B cell (primary cell): ENCODE measurements at regions not wholly inside any gene's neighbourhood (a gene's known extent, or its start where the extent isn't known, plus 50 kb on each side); places are given as distances from the start of the nearest gene placed in this dataset.
"Not testable (repeated sequence)": the region's sequence is repeated elsewhere in the genome, so short reads cannot be mapped to it uniquely, and the experiment has no call there.

ENCODE experiments used
- ATAC-seq: fragments of 200-7000 bp; cut with Tn5 transposase; one replicate; pipeline ENCODE4 v1.10.0; 2021; ENCODE audit warnings: low read depth, mild to moderate bottlenecking, moderate number of reproducible peaks, moderate library complexity
- CTCF ChIA-PET: fragments of 350-600 bp; sonication (Branson Sonifier 250); formaldehyde crosslinking; loops from one replicate; lab custom pipeline; 2021; ENCODE audit warnings: antibody characterized with exemption, inconsistent platforms; lab: Charles Lee
- POLR2A ChIA-PET: fragments of 350-600 bp; sonication (Branson Sonifier 250); formaldehyde crosslinking; loops from one replicate; lab custom pipeline; 2021; ENCODE audit warnings: antibody characterized with exemption; lab: Charles Lee
- DNase-seq: peaks from one replicate; pipeline ENCODE4 v3.0.0; 2013
- H2AFZ ChIP-seq: 2 replicates; pipeline ENCODE4 v1.6.1; 2012; ENCODE audit warnings: mild to moderate bottlenecking, low read depth, low read length; ENCODE audit not compliant: insufficient read depth, poor library complexity, severe bottlenecking
- H3K27ac ChIP-seq, 2 donors: 1 replicate in 1 of 2; 2 replicates in 1 of 2; pipeline ENCODE4 v1.5.1; 2012 to 2013; ENCODE audit warnings: low read length in 2 of 2, mild to moderate bottlenecking in 2 of 2, moderate library complexity in 1 of 2
- H3K27me3 ChIP-seq, 4 experiments: fragments of 200-600 bp in 1 of 4; sonication (generic) in 1 of 4; replicated peaks in 1 of 4; 1 replicate in 2 of 4; 2 replicates in 2 of 4; pipeline versions ENCODE4 v1.6.1 to v1.7.0; 2013 to 2016; ENCODE audit warnings: low read length in 3 of 4, mild to moderate bottlenecking in 2 of 4, mixed read lengths in 1 of 4, moderate library complexity in 1 of 4; ENCODE audit not compliant: insufficient read depth in 4 of 4, control insufficient read depth in 3 of 4; ENCODE audit errors: control extremely low read depth in 1 of 4
- H3K36me3 ChIP-seq, 2 experiments: replicated peaks in 1 of 2; 1 replicate in 1 of 2; 2 replicates in 1 of 2; pipeline versions ENCODE4 v1.6.1 to v1.7.1; 2013; ENCODE audit warnings: low read length in 1 of 2; ENCODE audit not compliant: insufficient read depth in 2 of 2, control insufficient read depth in 1 of 2; ENCODE audit errors: control extremely low read depth in 1 of 2, extremely low read depth in 1 of 2
- H3K4me1 ChIP-seq, 2 donors: fragments of 200-600 bp in 1 of 2; sonication (generic) in 1 of 2; 1 replicate in 1 of 2; 2 replicates in 1 of 2; pipeline versions ENCODE4 v1.5.1 to v1.6.1; 2013 to 2017; ENCODE audit warnings: low read length in 2 of 2; ENCODE audit not compliant: control insufficient read depth in 2 of 2, insufficient read depth in 2 of 2
- H3K4me2 ChIP-seq: replicated peaks from 2 replicates; pipeline ENCODE3; 2012; ENCODE audit warnings: mild to moderate bottlenecking, low read depth, low read length; ENCODE audit not compliant: poor library complexity, severe bottlenecking
- H3K4me3 ChIP-seq, 5 experiments: fragments of 200-600 bp in 1 of 5; sonication (generic) in 1 of 5; 1 replicate in 3 of 5; 2 replicates in 2 of 5; pipeline versions ENCODE4 v1.5.1 to v1.7.0; 2011 to 2016; ENCODE audit warnings: low read length in 4 of 5, mild to moderate bottlenecking in 4 of 5, low read depth in 2 of 5, control low read depth in 1 of 5, moderate library complexity in 1 of 5; ENCODE audit not compliant: insufficient read depth in 1 of 5; ENCODE audit errors: control extremely low read depth in 1 of 5, extremely low read depth in 1 of 5
- H3K79me2 ChIP-seq: fragments of 200-600 bp; sonication (generic); one replicate; pipeline ENCODE4 v1.6.0; 2016; ENCODE audit warnings: low read length; ENCODE audit not compliant: control insufficient read depth, insufficient read depth
- H3K9ac ChIP-seq: fragments of 200-600 bp; sonication (generic); 2 replicates; pipeline ENCODE4 v1.6.1; 2017; ENCODE audit warnings: mild to moderate bottlenecking, low read length, moderate library complexity
- H3K9me3 ChIP-seq, 3 donors: one replicate each; pipeline versions ENCODE4 v1.6.1 to v1.7.1; 2013; ENCODE audit warnings: low read length in 2 of 3; ENCODE audit not compliant: control insufficient read depth in 2 of 3, insufficient read depth in 1 of 3; ENCODE audit errors: control extremely low read depth in 1 of 3
- H4K20me1 ChIP-seq: 2 replicates; pipeline ENCODE4 v1.6.0; 2012; ENCODE audit warnings: mild to moderate bottlenecking, low read length; ENCODE audit not compliant: insufficient read depth, control insufficient read depth, poor library complexity, severe bottlenecking
- H3K27ac Mint-ChIP-seq: one replicate; pipeline ENCODE4 v1.8.0; 2021; ENCODE audit warnings: mixed read lengths
- H3K27me3 Mint-ChIP-seq: one replicate; pipeline ENCODE4 v1.8.0; 2021; ENCODE audit warnings: mixed read lengths
- H3K4me1 Mint-ChIP-seq: one replicate; pipeline ENCODE4 v1.8.0; 2021; ENCODE audit warnings: mixed read lengths
- H3K4me3 Mint-ChIP-seq: one replicate; pipeline ENCODE4 v1.8.0; 2021; ENCODE audit warnings: mixed read lengths
- H3K9me3 Mint-ChIP-seq: one replicate; pipeline ENCODE4 v1.8.0; 2022; ENCODE audit warnings: mixed read lengths; ENCODE audit not compliant: insufficient read depth
- EZH2 ChIP-seq: IDR thresholded peaks from 2 replicates; pipeline ENCODE4 v1.6.1; 2012; ENCODE audit warnings: borderline replicate concordance, low read depth, mild to moderate bottlenecking, moderate library complexity, low read length; ENCODE audit not compliant: insufficient read depth, poor library complexity, severe bottlenecking
- WGBS: methylation state at CpG from one replicate; pipeline ENCODE4 v1.1.5; 2013; ENCODE audit warnings: missing lambda C conversion rate; ENCODE audit not compliant: insufficient coverage; 5-methylcytosine and 5-hydroxymethylcytosine counted together
- intact Hi-C: fragments of 100-400 bp; cut with micrococcal nuclease; formaldehyde crosslinking; loops from one replicate; pipeline ENCODE4 v1.10.0; 2022
- TF ChIP-seq, protein P1 (sequence below): fragments of 200-600 bp; IDR thresholded peaks from one replicate; pipeline ENCODE4 v1.8.0; 2022; ENCODE audit warnings: antibody characterized with exemption, mild to moderate bottlenecking

DNA sequence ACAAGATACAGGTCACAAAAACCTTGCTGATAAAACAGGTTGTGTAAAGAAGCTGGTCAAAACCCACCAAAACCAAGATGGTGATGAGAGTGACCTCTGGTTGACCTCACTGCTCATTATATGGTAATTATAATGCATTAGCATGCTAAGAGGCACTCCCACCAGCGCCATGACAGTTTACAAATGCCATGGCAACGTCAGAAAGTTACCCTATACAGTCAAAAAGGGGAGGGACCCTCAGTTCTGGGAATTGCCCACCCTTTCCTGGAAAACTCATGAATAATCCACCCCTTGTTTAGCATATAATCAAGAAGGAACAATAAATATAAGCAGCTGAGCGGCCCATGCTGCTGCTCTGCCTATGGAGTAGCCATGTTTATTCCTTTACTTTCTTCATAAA, 434.1 kb downstream of the ZNF536 start:
- H3K9me3 ChIP-seq = peaks cover 0 to 14% (median 0%) of the 10 kb centered on the region in 3 donors
- no peak overlapping the region for H3K4me2 ChIP-seq
- no peak for TF ChIP-seq EZH2
- TF ChIP-seq, protein P1, sequence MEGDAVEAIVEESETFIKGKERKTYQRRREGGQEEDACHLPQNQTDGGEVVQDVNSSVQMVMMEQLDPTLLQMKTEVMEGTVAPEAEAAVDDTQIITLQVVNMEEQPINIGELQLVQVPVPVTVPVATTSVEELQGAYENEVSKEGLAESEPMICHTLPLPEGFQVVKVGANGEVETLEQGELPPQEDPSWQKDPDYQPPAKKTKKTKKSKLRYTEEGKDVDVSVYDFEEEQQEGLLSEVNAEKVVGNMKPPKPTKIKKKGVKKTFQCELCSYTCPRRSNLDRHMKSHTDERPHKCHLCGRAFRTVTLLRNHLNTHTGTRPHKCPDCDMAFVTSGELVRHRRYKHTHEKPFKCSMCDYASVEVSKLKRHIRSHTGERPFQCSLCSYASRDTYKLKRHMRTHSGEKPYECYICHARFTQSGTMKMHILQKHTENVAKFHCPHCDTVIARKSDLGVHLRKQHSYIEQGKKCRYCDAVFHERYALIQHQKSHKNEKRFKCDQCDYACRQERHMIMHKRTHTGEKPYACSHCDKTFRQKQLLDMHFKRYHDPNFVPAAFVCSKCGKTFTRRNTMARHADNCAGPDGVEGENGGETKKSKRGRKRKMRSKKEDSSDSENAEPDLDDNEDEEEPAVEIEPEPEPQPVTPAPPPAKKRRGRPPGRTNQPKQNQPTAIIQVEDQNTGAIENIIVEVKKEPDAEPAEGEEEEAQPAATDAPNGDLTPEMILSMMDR = no peak
- no peaks in the 10 kb centered on the region for H3K79me2 ChIP-seq
- H3K9ac ChIP-seq = no peak overlapping the region
- DNase-seq (no peak), ATAC-seq (no peak)
- no peaks in the 10 kb centered on the region for H3K4me1 ChIP-seq
- H4K20me1 ChIP-seq = no peaks in the 10 kb centered on the region
- H3K4me3 ChIP-seq = no peak overlapping the region
- H3K9me3 Mint-ChIP-seq = peaks cover 3% of the 10 kb centered on the region
- H3K4me3 Mint-ChIP-seq = no peak overlapping the region
- no peak overlapping the region for H3K27ac Mint-ChIP-seq
- no CpG with 5 or more reads among the region's 3 CpGs for WGBS
- no peaks in the 10 kb centered on the region for H3K4me1 Mint-ChIP-seq
- intact Hi-C loops = no loop called here
- no peaks in the 10 kb centered on the region for H3K27me3 Mint-ChIP-seq
- H2AFZ ChIP-seq = no peak overlapping the region
- CTCF ChIA-PET = no interaction called here
- POLR2A ChIA-PET = no interaction called here
- H3K27me3 ChIP-seq = no peaks in the 10 kb centered on the region
- no peak overlapping the region for H3K27ac ChIP-seq
- no peaks in the 10 kb centered on the region for H3K36me3 ChIP-seq

DNA sequence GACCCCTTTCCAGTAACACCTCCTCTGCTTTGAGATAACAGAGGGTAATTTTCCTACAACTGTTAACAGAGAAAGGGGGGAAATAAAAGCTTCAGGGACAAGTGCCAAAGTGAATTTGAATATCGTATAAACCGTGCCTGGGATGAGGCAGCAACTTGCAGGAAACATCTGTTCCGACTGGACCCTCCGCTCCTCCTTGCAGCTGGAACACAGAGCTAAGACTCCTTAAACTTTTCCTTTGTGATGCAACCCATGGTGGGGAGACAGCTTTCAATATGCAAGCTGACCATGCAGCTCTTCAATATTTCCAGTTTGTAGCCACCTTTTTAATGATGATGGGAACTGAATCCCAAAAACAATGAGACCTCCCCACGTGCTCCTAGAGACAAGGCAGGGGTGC, 432.6 kb downstream of the ZNF536 start:
- no peak overlapping the region for H3K27ac ChIP-seq
- H3K4me3 ChIP-seq = no peak overlapping the region
- no peak for ATAC-seq
- no peaks in the 10 kb centered on the region for H3K36me3 ChIP-seq
- Mint-ChIP-seq H3K27ac (no peak overlapping the region), H3K4me1 (no peaks in the 10 kb centered on the region), H3K4me3 (no peak overlapping the region), H3K27me3 (no peaks in the 10 kb centered on the region), H3K9me3 (peaks cover 3% of the 10 kb centered on the region)
- intact Hi-C loops = no loop called here
- WGBS = 28% methylated on average over 5 of the region's 5 CpGs
- H3K27me3 ChIP-seq = peaks cover 0 to under 1% (median 0%) of the 10 kb centered on the region in 4 experiments
- no peaks in the 10 kb centered on the region for H4K20me1 ChIP-seq
- CTCF ChIA-PET = no interaction called here
- no peak overlapping the region for H2AFZ ChIP-seq
- POLR2A ChIA-PET = no interaction called here
- DNase-seq = no peak
- H3K4me2 ChIP-seq = no peak overlapping the region
- H3K9me3 ChIP-seq = peaks cover 0 to 14% (median 0%) of the 10 kb centered on the region in 3 donors
- TF ChIP-seq EZH2 = no peak
- TF ChIP-seq, protein P1 = no peak
- no peaks in the 10 kb centered on the region for H3K4me1 ChIP-seq
- H3K79me2 ChIP-seq = no peaks in the 10 kb centered on the region
- H3K9ac ChIP-seq = no peak overlapping the region

DNA sequence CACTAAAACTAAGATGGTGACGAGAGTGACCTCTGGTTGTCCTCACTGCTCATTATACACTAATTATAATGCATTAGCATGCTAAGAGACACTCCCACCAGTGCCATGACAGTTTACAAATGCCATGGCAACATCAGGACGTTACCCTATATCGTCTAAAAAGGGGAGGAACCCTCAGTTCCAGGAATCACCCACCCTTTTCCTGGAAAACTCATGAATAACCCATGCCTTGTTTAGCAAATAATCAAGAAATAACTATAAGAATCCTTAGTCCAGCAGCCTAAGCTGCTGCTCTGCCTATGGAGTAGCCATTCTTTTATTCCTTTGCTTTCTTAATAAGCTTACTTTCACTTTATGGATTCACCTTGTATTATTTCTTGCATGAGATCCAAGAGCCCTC, 432.1 kb downstream of the ZNF536 start:
- intact Hi-C loops, H3K4me3 Mint-ChIP-seq, H4K20me1 ChIP-seq, POLR2A ChIA-PET, H3K79me2 ChIP-seq, H3K4me2 ChIP-seq, H3K4me1 ChIP-seq, ATAC-seq, DNase-seq, H3K27ac ChIP-seq, H3K27me3 ChIP-seq, H2AFZ ChIP-seq, H3K4me1 Mint-ChIP-seq, CTCF ChIA-PET, H3K4me3 ChIP-seq, H3K9ac ChIP-seq, H3K36me3 ChIP-seq, H3K27me3 Mint-ChIP-seq, H3K27ac Mint-ChIP-seq, H3K9me3 Mint-ChIP-seq: not testable (repeated sequence)
- H3K9me3 ChIP-seq = peaks cover 0 to 14% (median 0%) of the 10 kb centered on the region in 3 donors
- WGBS = no CpG with 5 or more reads among the region's 3 CpGs
